ENCODE measurements at regions not wholly inside any gene's neighbourhood (a gene's known extent, or its start where the extent isn't known, plus 50 kb on each side); places are given as distances from the start of the nearest gene placed in this dataset.

DNA sequence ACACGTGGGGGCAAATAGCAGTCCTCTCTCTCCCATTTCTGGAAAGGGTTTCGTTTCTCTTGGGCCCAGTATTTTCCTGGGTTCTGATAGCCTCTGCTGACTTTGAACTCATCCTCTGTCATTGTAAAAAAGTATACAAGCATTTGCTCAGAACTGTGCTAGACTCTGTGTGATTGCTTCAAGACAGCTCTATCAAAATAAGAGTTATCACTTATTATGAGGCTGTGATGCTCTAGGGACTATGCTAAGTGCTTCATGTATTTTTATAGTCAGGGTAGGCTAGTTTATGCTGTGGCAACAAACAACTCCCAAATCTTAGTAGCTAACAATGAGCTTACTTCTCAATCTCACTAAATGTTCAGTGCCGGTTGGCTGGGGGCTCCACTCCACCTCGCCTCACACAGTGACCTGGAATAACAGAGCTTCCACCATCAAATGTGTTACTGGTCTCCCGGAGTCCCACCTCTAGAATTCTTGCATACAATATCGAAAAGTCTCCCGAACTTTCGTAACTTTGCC lies 110.8 kb upstream of the CDC42EP3 start:
- Histone ChIP-seq H3K4me3 (ENCODE audit: low read depth in 1 of 3, low read length in 3 of 3) (no peak overlapping the region), H3K4me1 (ENCODE audit: control insufficient read depth in 3 of 3, insufficient read depth in 2 of 3, low read depth in 1 of 3, low read length in 2 of 3) (no peaks in the 10 kb centered on the region), H3K27me3 (ENCODE audit: control insufficient read depth in 3 of 3, insufficient read depth in 3 of 3, low read length in 3 of 3) (no peaks in the 10 kb centered on the region), H3K36me3 (ENCODE audit: control insufficient read depth in 3 of 3, insufficient read depth in 2 of 3, low read depth in 1 of 3, low read length in 3 of 3) (no peaks in the 10 kb centered on the region), H3K9me3 (ENCODE audit: control insufficient read depth in 2 of 2, insufficient read depth in 1 of 2, low read depth in 1 of 2, low read length in 1 of 2) (no peaks in the 10 kb centered on the region), H3K27ac (ENCODE audit: low read depth in 1 of 3, low read length in 2 of 3) (no peak overlapping the region)
- WGBS, 3 donors = 78 to 88% (median 86%) methylated on average over 8 of the region's 8 CpGs
- DNase-seq = no peak
- no peak for FAIRE-seq

- FAIRE-seq (no peak), DNase-seq (no peak)
- Histone ChIP-seq H3K9me3 (ENCODE audit: control insufficient read depth in 2 of 2, insufficient read depth in 1 of 2, low read depth in 1 of 2, low read length in 1 of 2) (no peaks in the 10 kb centered on the region), H3K27ac (ENCODE audit: low read depth in 1 of 3, low read length in 2 of 3) (no peak overlapping the region), H3K36me3 (ENCODE audit: control insufficient read depth in 3 of 3, insufficient read depth in 2 of 3, low read depth in 1 of 3, low read length in 3 of 3) (no peaks in the 10 kb centered on the region), H3K4me1 (ENCODE audit: control insufficient read depth in 3 of 3, insufficient read depth in 2 of 3, low read depth in 1 of 3, low read length in 2 of 3) (no peaks in the 10 kb centered on the region), H3K4me3 (ENCODE audit: low read depth in 1 of 3, low read length in 3 of 3) (no peak overlapping the region), H3K27me3 (ENCODE audit: control insufficient read depth in 3 of 3, insufficient read depth in 3 of 3, low read length in 3 of 3) (no peaks in the 10 kb centered on the region)
- 69 to 80% (median 75%) methylated on average over 10 of the region's 10 CpGs for WGBS, 3 donors
Measured at GRCh38 chr2:37782721-37783371, 111.4 kb upstream of the CDC42EP3 start.

- 73 to 88% (median 86%) methylated on average over 4 of the region's 4 CpGs for WGBS, 3 donors
- Histone ChIP-seq H3K9me3 (ENCODE audit: control insufficient read depth in 2 of 2, insufficient read depth in 1 of 2, low read depth in 1 of 2, low read length in 1 of 2) (no peaks in the 10 kb centered on the region), H3K27me3 (ENCODE audit: control insufficient read depth in 3 of 3, insufficient read depth in 3 of 3, low read length in 3 of 3) (no peaks in the 10 kb centered on the region), H3K4me3 (ENCODE audit: low read depth in 1 of 3, low read length in 3 of 3) (no peak overlapping the region), H3K4me1 (ENCODE audit: control insufficient read depth in 3 of 3, insufficient read depth in 2 of 3, low read depth in 1 of 3, low read length in 2 of 3) (no peaks in the 10 kb centered on the region), H3K27ac (ENCODE audit: low read depth in 1 of 3, low read length in 2 of 3) (no peak overlapping the region), H3K36me3 (ENCODE audit: control insufficient read depth in 3 of 3, insufficient read depth in 2 of 3, low read depth in 1 of 3, low read length in 3 of 3) (no peaks in the 10 kb centered on the region)
- no peak for FAIRE-seq
- no peak for DNase-seq
Measured at GRCh38 chr2:37783545-37783944, 112.1 kb upstream of the CDC42EP3 start.

- WGBS, 3 donors = 69 to 86% (median 70%) methylated on average over 3 of the region's 3 CpGs
- FAIRE-seq = no peak
- no peak for DNase-seq
Measured at GRCh38 chr2:37784071-37784758, 112.8 kb upstream of the CDC42EP3 start.

DNA sequence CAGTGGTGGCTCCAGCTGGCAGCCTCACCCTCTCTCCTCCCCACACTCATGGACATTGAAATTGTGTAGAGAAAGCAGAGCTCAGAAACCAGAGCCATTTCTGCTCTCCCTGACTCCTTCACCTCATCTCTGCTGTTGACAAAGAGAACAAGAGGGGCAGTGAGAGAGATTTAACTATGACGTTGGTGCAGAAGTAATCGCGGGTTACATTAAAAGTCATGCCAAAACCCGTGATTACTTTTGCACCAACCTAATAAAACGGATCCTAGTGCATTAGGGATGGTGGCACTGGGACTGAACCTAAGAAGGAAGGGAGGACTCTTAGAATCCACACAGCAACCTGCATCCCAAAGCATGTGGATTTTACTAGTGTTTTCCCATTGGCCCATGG lies 113.3 kb upstream of the CDC42EP3 start:
- H3K27me3 ChIP-seq (ENCODE audit: control insufficient read depth in 3 of 3, insufficient read depth in 3 of 3, low read length in 3 of 3) = no peaks in the 10 kb centered on the region
- H3K4me1 ChIP-seq (ENCODE audit: control insufficient read depth in 3 of 3, insufficient read depth in 2 of 3, low read depth in 1 of 3, low read length in 2 of 3) = no peaks in the 10 kb centered on the region
- FAIRE-seq = no peak
- DNase-seq = no peak
- H3K36me3 ChIP-seq (ENCODE audit: control insufficient read depth in 3 of 3, insufficient read depth in 2 of 3, low read depth in 1 of 3, low read length in 3 of 3) = no peaks in the 10 kb centered on the region
- WGBS, 3 donors = 85 to 89% (median 88%) methylated on average over 5 of the region's 5 CpGs
- no peak overlapping the region for H3K4me3 ChIP-seq (ENCODE audit: low read depth in 1 of 3, low read length in 3 of 3)
- no peaks in the 10 kb centered on the region for H3K9me3 ChIP-seq (ENCODE audit: control insufficient read depth in 2 of 2, insufficient read depth in 1 of 2, low read depth in 1 of 2, low read length in 1 of 2)
- H3K27ac ChIP-seq (ENCODE audit: low read depth in 1 of 3, low read length in 2 of 3) = no peak overlapping the region

More at GRCh38 chr2:37784071-37784758, 112.8 kb upstream of the CDC42EP3 start:
- Histone ChIP-seq H3K27me3 (ENCODE audit: control insufficient read depth in 3 of 3, insufficient read depth in 3 of 3, low read length in 3 of 3) (no peaks in the 10 kb centered on the region), H3K36me3 (ENCODE audit: control insufficient read depth in 3 of 3, insufficient read depth in 2 of 3, low read depth in 1 of 3, low read length in 3 of 3) (no peaks in the 10 kb centered on the region), H3K4me3 (ENCODE audit: low read depth in 1 of 3, low read length in 3 of 3) (no peak overlapping the region), H3K27ac (ENCODE audit: low read depth in 1 of 3, low read length in 2 of 3) (no peak overlapping the region), H3K9me3 (ENCODE audit: control insufficient read depth in 2 of 2, insufficient read depth in 1 of 2, low read depth in 1 of 2, low read length in 1 of 2) (no peaks in the 10 kb centered on the region), H3K4me1 (ENCODE audit: control insufficient read depth in 3 of 3, insufficient read depth in 2 of 3, low read depth in 1 of 3, low read length in 2 of 3) (no peaks in the 10 kb centered on the region)

GRCh38 chr2:37786191-37786698 lies 114.8 kb upstream of the CDC42EP3 start:
- Histone ChIP-seq H3K27me3 (ENCODE audit: control insufficient read depth in 3 of 3, insufficient read depth in 3 of 3, low read length in 3 of 3) (no peaks in the 10 kb centered on the region), H3K27ac (ENCODE audit: low read depth in 1 of 3, low read length in 2 of 3) (no peak overlapping the region), H3K4me3 (ENCODE audit: low read depth in 1 of 3, low read length in 3 of 3) (no peak overlapping the region), H3K4me1 (ENCODE audit: control insufficient read depth in 3 of 3, insufficient read depth in 2 of 3, low read depth in 1 of 3, low read length in 2 of 3) (no peaks in the 10 kb centered on the region), H3K36me3 (ENCODE audit: control insufficient read depth in 3 of 3, insufficient read depth in 2 of 3, low read depth in 1 of 3, low read length in 3 of 3) (no peaks in the 10 kb centered on the region), H3K9me3 (ENCODE audit: control insufficient read depth in 2 of 2, insufficient read depth in 1 of 2, low read depth in 1 of 2, low read length in 1 of 2) (no peaks in the 10 kb centered on the region)
- DNase-seq (no peak), FAIRE-seq (no peak)
- 90 to 97% (median 91%) methylated on average over 1 of the region's 1 CpG for WGBS, 3 donors

DNA sequence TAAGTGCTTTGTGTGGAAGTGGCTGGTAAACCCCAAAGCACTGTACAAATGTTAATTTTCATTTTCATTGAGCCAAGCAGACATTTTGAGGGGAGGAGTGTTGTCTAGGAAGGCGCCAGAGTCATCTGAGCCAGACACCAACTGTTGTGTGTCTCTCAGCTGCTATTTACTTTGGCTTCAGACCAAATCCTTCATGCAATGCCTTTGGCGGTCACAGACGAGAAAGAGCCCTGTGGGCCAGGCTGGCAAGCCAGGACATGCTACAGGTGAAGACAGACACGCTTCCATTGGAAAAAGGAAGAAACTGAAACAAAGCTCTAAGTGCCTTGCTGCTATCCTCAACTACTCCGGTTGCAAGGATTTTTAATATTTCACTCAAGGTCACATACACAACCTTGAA lies 115.4 kb upstream of the CDC42EP3 start:
- Histone ChIP-seq H3K4me3 (ENCODE audit: low read depth in 1 of 3, low read length in 3 of 3) (no peak overlapping the region), H3K4me1 (ENCODE audit: control insufficient read depth in 3 of 3, insufficient read depth in 2 of 3, low read depth in 1 of 3, low read length in 2 of 3) (no peaks in the 10 kb centered on the region), H3K9me3 (ENCODE audit: control insufficient read depth in 2 of 2, insufficient read depth in 1 of 2, low read depth in 1 of 2, low read length in 1 of 2) (no peaks in the 10 kb centered on the region), H3K27me3 (ENCODE audit: control insufficient read depth in 3 of 3, insufficient read depth in 3 of 3, low read length in 3 of 3) (no peaks in the 10 kb centered on the region), H3K36me3 (ENCODE audit: control insufficient read depth in 3 of 3, insufficient read depth in 2 of 3, low read depth in 1 of 3, low read length in 3 of 3) (no peaks in the 10 kb centered on the region), H3K27ac (ENCODE audit: low read depth in 1 of 3, low read length in 2 of 3) (no peak overlapping the region)
- FAIRE-seq (no peak), DNase-seq (peak in 1 of 2 donors; percentile 38)
- WGBS, 3 donors = 41 to 55% (median 46%) methylated on average over 5 of the region's 5 CpGs

DNA sequence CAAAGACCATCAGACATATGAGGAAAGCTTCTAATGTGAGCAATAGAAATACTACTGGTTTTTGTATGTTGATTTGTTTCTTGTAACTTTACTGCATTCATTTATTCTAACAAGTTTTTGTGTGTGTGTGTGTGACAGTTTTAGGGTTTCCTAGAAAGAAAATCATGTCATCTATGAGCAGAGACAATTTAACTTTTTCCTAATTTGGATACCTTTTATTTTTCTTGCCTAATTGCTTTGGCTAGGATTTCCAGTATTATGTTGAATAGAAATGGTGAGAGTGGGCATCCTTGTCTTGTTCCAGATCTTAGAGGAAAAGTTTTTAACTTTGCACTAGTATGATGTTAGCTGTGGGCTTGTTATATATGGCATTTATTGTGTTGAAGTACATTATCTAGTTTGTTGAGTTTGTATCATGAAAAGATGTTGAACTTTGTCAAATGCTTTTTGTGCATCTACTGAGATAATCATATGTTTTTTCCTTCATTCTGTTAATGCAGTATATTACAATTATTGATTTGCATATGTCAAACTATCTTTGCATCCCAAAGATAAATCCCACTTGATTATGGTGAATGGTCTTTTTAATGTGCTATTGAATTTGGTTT lies 117.3 kb upstream of the CDC42EP3 start:
- Histone ChIP-seq H3K4me1 (ENCODE audit: control insufficient read depth in 3 of 3, insufficient read depth in 2 of 3, low read depth in 1 of 3, low read length in 2 of 3) (no peaks in the 10 kb centered on the region), H3K27ac (ENCODE audit: low read depth in 1 of 3, low read length in 2 of 3) (no peak overlapping the region), H3K9me3 (ENCODE audit: control insufficient read depth in 2 of 2, insufficient read depth in 1 of 2, low read depth in 1 of 2, low read length in 1 of 2) (no peaks in the 10 kb centered on the region), H3K27me3 (ENCODE audit: control insufficient read depth in 3 of 3, insufficient read depth in 3 of 3, low read length in 3 of 3) (no peaks in the 10 kb centered on the region), H3K36me3 (ENCODE audit: control insufficient read depth in 3 of 3, insufficient read depth in 2 of 3, low read depth in 1 of 3, low read length in 3 of 3) (no peaks in the 10 kb centered on the region), H3K4me3 (ENCODE audit: low read depth in 1 of 3, low read length in 3 of 3) (no peak overlapping the region)
- DNase-seq (no peak), FAIRE-seq (no peak)
